HG02943 (cell line): ENCODE measurements at regions not wholly inside any gene's neighbourhood (a gene's known extent, or its start where the extent isn't known, plus 50 kb on each side); places are given as distances from the start of the nearest gene placed in this dataset.

ENCODE experiments used
- ATAC-seq: cut with Tn5 transposase; IDR thresholded peaks from one replicate; pipeline ENCODE4 v1.9.1; 2021; ENCODE audit warnings: mild to moderate bottlenecking, low read depth, moderate library complexity; ENCODE audit not compliant: unreplicated experiment

DNA sequence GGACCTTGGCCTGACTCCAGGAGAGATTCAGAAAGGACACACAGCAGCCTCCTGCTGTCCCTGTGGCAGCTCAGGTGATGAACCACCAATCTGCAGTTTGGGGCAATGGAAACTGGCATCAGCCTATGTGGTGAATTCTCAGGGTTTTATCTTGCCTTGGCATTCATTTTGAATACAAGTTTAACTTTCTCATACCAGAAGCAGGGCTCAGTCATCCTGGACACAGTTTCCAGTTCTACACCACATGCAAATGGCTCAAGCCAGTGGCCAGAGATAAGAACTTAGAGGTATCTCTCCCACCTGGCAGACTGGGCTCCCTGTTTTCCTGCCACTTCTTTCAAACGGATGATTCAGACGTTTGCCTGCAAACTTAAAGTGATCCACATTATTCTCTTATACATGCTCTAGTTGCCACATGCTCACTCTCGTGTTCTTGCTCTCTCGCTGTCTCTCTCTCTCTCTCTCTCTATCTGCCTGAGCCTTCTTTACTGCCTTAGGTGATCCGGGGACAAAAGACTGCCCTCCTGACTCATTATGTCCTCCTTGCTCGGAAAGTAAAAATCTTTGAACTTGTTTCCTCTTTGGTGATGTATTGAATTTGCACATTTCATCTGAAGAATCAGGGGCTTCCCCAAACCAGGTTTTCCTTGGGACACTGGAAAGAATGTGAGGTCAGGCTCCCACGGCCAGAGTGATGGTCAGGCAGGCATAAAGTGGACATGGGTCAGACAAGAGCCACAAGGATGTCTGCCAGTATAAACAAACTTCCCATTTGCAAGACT is 99.6 kb upstream of the STT3B start:
- ATAC-seq, result no peak

GRCh38 chr3:31433679-31433992 is 99.1 kb upstream of the STT3B start:
- ATAC-seq, result no peak

DNA sequence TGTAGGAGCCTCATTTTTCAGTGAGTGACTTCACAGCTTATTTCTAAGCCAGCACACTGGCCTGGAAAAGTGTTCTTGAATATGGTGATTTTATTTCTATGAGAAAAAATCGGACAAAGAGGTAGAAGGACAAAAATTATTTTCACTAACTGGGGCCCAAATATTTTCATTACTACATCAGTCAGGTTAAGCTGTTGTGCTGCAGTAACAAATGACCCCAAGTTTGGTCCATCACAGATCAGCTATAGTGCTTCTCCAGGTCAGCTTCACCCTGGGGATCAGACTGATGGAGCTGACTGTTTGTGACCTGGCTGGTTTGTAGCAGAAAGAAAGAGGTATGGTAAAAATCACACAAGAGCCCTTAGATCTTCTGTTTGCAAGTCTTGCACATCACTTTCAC is 97.9 kb upstream of the STT3B start:
- ATAC-seq, result no peak

- ATAC-seq, result no peak
These were observed 95.9 kb upstream of the STT3B start for GRCh38 chr3:31436830-31437229.

- no peak for ATAC-seq
These were observed 94.0 kb upstream of the STT3B start for GRCh38 chr3:31438742-31439141.

DNA sequence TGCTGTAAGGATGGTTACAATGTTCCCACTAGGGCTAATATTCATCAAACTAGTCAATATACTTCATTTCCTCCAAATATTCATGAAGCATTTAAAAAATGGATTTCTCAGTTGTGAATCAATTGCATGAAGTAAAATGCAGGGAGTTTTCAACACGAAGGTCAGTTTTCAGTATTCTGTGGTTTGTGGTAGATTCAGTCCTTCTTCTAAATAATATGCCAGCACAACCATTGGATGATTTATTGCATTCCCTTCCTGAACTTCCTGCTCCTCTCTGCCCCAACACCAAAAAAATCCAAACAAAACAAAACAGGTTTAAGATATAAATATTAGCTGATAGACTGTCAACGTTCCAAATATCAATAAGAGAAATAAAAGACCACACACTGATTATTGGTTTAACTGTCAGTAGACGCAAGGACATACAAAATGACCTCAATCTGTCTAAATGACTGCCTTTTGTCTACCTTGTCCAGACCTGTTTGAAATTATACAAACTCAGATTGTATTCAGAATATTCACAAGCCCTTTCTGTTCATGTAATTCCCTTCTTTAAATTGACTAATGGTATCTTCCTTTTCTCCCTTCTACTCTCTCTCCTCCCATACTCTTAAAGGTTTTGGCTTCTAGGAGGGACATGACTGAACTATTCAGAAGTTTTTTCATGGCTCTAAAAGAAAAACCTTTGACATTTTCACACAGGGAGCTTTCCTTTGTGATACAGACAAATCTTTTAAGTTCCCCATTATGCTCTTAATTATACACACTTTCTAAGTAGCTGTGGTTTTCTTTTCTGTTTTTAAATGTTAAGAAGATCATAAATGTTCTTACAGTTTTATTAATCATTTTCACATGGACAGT is 92.6 kb upstream of the STT3B start:
- ATAC-seq, result no peak

DNA sequence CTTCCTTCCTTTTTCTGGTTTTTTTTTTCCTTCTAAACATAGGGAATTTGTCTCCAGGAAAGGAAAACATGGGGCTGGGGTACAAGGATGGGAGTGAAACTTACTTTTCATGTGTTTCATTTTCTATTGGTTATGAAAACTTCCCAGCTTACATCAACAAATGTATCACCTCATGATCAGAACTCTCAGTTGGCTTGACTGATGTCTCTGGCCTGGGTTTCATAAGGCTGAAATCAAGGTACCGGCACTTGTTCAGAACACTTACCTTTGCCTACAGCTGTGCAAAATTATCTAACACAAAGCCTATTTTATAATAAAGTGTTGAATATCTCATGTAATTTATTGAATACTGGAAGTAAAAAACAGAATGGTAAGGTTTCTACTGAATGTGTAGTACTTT is 91.8 kb upstream of the STT3B start:
- ATAC-seq, result no peak

DNA sequence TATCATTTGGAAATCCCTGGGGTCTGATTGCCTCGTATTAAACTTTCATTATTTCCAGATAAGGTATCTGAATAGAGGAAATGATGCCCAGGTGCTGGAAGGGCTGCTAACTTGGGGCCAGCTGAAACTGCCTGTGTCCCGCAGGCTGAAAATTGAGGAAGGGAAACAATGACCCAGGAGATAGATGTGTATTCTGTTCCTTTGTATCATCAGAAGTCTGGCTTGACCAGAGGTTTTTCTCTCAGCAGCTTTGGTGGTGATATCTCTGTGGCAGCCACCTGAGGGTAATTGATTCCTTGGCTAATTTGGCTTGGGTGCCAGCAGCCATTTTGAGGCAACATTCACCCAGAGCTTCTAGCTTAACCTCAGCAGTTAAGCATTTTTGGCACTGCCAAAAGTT is 90.0 kb upstream of the STT3B start:
- ATAC-seq, result no peak

- no peak for ATAC-seq
These were observed 88.2 kb upstream of the STT3B start for GRCh38 chr3:31444220-31445142.

GRCh38 chr3:31445701-31446100 is 87.0 kb upstream of the STT3B start:
- ATAC-seq, result no peak

GRCh38 chr3:31448035-31448881 is 84.5 kb upstream of the STT3B start:
- peak; percentile 57 for ATAC-seq

DNA sequence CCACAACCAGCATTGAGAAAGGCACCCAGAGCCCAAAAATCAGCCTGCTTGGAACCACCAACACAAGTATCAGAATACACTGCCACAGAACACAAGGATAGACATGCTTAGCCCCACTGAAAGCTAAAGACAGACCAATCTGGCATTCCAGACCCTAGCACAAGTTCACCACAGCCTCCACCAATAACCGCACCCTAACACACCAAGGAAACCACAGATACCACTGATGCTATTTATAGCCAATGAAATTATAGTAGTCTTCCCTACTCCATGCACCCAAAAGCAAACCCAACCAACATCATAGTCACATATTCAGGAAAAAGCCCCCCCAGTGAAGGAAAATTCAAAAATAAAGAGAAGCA is 83.9 kb upstream of the STT3B start:
- peak; percentile 34 for ATAC-seq

DNA sequence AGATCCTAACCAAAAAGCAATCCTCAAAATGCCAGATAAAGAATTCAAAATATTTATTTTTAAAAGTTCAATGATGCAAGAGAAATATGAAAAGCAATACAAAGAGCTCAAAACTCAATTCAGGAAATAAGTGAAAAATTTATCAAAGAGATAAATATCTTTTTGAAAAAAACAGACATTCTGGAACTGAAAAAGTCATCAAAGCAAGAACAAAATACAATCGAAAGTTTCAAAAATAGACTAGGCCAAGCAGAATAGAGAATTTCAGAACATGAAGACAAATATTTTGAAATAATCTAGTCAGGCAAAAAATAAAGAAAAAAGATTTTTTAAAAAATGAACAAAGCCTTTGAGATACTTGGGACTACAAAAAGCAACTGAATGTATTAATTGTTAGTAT is 83.4 kb upstream of the STT3B start:
- no peak for ATAC-seq

DNA sequence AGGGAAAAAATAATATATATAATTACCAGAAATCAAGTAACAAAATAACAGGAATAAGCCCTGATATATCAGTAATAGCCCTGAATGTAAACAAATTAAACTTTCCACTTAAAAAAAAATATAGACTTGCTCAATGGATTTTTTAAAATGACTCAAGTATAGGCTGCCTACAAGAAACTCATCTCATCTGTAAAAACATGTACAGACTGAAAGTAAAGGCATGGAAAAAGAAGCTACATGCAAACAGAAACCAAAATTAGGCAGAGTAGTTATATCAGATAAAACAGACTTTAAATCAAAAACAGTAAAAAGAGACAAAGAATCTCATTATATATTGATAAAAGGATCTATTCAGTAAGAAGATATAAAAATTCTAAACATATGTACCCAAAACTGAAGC is 82.4 kb upstream of the STT3B start:
- ATAC-seq, result no peak

DNA sequence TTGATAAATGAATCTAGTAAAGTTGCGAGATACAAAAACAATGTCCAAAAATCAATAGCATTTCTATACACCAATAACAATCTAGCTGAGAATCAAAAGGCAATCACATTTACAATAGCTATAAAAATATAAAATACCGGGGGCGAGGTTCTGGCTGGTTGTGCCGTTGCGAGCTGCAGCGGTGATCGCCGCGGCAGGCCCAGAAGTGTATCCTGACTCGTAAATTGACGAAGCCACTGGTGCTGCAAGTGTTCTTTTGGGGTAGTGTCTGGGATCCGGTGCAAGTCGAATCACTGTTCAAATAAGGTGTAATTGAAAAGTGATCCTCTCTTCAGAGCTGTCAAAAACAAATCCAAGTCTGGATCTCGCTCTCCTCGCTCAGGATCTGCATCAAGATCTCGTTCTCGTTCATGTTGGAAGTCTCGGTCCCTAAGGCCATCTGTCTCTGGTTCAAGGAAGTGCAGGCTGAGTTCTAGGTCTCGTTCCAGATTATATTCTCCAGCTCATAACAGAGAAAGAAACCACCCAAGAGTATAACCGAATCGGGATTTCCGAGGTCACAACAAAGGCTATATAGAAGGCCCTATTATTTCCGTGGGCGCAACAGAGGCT is 80.1 kb upstream of the STT3B start:
- ATAC-seq, result no peak

DNA sequence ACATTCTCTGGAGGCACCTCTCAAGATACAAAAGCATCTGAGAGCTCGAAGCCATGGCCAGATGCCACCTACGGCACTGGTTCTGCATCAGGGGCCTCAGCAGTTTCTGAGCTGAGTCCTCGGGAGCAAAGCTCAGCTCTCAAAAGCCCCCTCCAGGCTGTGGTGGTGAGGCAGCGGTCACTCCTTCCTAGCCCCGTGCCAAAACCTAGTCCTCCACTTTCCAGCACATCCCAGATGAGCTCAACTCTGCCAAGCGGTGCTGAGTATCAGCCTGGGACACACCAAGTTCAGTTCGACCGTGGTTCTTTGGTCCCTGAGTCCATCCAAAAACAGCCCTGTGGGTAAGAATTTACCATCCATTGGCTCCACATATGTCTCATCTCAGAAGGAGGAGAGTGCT is 79.3 kb upstream of the STT3B start:
- no peak for ATAC-seq

DNA sequence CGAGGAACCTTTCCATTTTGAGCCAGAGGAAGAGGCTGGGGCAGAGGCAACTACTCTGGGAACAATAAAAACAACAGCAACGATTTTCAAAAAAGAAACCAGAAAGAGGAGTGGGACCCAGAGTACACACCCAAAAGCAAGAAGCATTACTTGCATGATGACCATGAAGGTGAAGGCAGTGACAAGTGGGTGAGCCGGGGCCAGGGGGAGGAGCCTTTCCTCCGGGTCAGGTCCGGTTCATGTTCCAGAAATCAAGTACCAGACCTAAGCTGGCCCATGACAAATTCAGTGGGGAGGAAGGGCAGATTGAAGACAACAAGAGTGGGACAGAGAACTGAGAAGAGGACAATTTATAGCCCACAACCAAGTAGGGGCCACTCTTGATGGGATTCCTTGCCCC is 77.2 kb upstream of the STT3B start:
- no peak for ATAC-seq

GRCh38 chr3:31456373-31456772 is 76.4 kb upstream of the STT3B start:
- ATAC-seq, result no peak

DNA sequence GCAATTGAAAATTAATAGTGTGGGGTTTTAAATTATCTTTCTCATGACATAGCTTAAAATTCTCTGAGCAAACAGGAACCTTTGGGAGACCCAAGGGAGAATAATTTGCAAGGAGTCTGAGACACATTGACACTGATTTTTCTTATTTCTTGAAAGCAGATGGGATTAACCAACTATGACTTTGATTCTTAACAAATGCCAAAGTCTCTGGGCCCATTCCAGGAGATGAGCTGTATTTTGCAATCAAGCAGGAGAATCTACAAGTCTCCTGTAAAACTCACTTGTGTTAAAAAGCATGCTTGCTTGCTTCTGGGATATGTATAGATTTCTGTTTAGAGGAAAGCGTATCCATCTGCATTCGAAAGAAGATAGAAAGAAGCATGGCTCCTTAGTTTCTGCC is 71.3 kb upstream of the STT3B start:
- ATAC-seq, result no peak

- peak; percentile 63 for ATAC-seq
These were observed 70.6 kb upstream of the STT3B start for GRCh38 chr3:31462050-31462569.
